SK-N-SH treated with all-trans-retinoic acid at 6 μM for 48 hours (cell line): ENCODE measurements at regions not wholly inside any gene's neighbourhood (a gene's known extent, or its start where the extent isn't known, plus 50 kb on each side); places are given as distances from the start of the nearest gene placed in this dataset.

Experiments used
- RARB ChIP-seq: fragments of 250-450 bp; sonication (Bioruptor Pico); IDR thresholded peaks from 2 replicates; pipeline ENCODE4 v1.8.0; 2021; ENCODE audit warnings: mild to moderate bottlenecking, moderate library complexity
- TOX ChIP-seq: fragments of 250-450 bp; sonication (Bioruptor Pico); IDR thresholded peaks from 2 replicates; pipeline ENCODE4 v1.8.0; 2021; ENCODE audit warnings: mild to moderate bottlenecking, moderate library complexity, borderline replicate concordance
- ZFP3 ChIP-seq: fragments of 250-450 bp; sonication (Bioruptor Pico); IDR thresholded peaks from 2 replicates; pipeline ENCODE4 v1.5.0; 2020; ENCODE audit warnings: mild to moderate bottlenecking, moderate library complexity
- ZFP30 ChIP-seq: fragments of 450-650 bp; formaldehyde crosslinking; IDR thresholded peaks from 2 replicates; pipeline ENCODE4 v1.5.0; 2022; ENCODE audit warnings: mild to moderate bottlenecking, moderate library complexity
- TF ChIP-seq, protein P1 (sequence below): fragments of 250-450 bp; sonication (Bioruptor Pico); IDR thresholded peaks from 2 replicates; pipeline ENCODE4 v1.5.0; 2020; ENCODE audit warnings: mild to moderate bottlenecking, moderate library complexity
- TF ChIP-seq, protein P2 (sequence below): fragments of 250-450 bp; sonication (Bioruptor Pico); IDR thresholded peaks from 2 replicates; pipeline ENCODE4 v1.8.0; 2020; ENCODE audit warnings: mild to moderate bottlenecking, moderate library complexity, borderline replicate concordance

DNA sequence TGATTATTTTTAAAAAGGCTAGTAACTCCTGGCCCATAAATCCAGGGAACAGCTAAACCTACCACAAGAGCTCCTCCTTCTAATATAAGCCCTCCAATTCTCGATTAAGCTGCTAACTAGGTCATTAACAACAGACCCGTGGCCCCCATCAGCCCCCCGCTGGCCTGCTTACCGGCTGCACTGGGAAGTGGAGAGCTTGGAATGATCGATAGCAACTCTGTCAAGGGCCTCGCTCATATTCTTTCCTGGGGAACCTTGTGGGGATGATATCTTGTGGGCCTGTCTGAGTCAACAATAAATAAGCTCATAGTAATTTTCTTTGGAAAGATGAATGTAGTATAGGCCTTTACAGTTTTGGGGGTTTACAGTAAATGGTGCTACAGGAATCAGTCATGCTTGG, 353.5 kb downstream of the TCERG1L start:
- TF ChIP-seq TOX: no peak
- no peak for TF ChIP-seq RARB (CRISPR knock-in tag)
- TF ChIP-seq, protein P1, sequence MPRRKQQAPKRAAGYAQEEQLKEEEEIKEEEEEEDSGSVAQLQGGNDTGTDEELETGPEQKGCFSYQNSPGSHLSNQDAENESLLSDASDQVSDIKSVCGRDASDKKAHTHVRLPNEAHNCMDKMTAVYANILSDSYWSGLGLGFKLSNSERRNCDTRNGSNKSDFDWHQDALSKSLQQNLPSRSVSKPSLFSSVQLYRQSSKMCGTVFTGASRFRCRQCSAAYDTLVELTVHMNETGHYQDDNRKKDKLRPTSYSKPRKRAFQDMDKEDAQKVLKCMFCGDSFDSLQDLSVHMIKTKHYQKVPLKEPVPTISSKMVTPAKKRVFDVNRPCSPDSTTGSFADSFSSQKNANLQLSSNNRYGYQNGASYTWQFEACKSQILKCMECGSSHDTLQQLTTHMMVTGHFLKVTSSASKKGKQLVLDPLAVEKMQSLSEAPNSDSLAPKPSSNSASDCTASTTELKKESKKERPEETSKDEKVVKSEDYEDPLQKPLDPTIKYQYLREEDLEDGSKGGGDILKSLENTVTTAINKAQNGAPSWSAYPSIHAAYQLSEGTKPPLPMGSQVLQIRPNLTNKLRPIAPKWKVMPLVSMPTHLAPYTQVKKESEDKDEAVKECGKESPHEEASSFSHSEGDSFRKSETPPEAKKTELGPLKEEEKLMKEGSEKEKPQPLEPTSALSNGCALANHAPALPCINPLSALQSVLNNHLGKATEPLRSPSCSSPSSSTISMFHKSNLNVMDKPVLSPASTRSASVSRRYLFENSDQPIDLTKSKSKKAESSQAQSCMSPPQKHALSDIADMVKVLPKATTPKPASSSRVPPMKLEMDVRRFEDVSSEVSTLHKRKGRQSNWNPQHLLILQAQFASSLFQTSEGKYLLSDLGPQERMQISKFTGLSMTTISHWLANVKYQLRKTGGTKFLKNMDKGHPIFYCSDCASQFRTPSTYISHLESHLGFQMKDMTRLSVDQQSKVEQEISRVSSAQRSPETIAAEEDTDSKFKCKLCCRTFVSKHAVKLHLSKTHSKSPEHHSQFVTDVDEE (CRISPR knock-in tag): no peak
- TF ChIP-seq, protein P2, sequence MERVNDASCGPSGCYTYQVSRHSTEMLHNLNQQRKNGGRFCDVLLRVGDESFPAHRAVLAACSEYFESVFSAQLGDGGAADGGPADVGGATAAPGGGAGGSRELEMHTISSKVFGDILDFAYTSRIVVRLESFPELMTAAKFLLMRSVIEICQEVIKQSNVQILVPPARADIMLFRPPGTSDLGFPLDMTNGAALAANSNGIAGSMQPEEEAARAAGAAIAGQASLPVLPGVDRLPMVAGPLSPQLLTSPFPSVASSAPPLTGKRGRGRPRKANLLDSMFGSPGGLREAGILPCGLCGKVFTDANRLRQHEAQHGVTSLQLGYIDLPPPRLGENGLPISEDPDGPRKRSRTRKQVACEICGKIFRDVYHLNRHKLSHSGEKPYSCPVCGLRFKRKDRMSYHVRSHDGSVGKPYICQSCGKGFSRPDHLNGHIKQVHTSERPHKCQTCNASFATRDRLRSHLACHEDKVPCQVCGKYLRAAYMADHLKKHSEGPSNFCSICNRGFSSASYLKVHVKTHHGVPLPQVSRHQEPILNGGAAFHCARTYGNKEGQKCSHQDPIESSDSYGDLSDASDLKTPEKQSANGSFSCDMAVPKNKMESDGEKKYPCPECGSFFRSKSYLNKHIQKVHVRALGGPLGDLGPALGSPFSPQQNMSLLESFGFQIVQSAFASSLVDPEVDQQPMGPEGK (CRISPR knock-in tag): no peak
- TF ChIP-seq ZFP30 (CRISPR knock-in tag): no peak
- no peak for TF ChIP-seq ZFP3
